ENCODE measurements at regions not wholly inside any gene's neighbourhood (a gene's known extent, or its start where the extent isn't known, plus 50 kb on each side); places are given as distances from the start of the nearest gene placed in this dataset.

DNA sequence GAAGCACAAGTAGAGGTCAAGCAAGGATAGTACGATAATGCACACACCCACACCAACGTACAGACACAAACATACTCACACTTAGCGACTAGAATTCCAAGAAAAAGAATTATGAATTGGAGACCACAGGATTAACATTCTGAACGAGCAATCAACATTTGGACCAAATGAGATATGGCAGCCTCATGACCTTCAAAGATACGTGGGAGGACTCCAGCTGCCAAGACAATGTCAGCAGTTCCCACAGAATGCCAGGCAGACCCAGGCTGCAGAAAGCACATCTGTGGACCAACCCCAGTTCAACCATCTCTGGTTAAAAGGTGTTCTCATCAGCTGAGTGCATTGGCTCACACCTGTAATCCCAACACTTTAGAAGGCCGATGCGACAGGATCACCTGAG is 187.6 kb upstream of the GRAMD2B start:
- RAD21 ChIA-PET (ENCODE audit: unreplicated experiment): no interaction called here
- no peak overlapping the region for H3K4me2 ChIP-seq (ENCODE audit: control insufficient read depth, insufficient read depth)
- ATAC-seq (no peak), FAIRE-seq (no peak), DNase-seq (ENCODE audit: low read depth, low spot score) (no peak)
- no peaks in the 10 kb centered on the region for H3K36me3 ChIP-seq (ENCODE audit: control insufficient read depth in 2 of 2, insufficient read depth in 2 of 2, low read length in 1 of 2)
- no peaks in the 10 kb centered on the region for H4K20me1 ChIP-seq (ENCODE audit: control insufficient read depth, insufficient read depth)
- no peak overlapping the region for H3K9ac ChIP-seq (ENCODE audit: control insufficient read depth, insufficient read depth, low read length)
- CTCF ChIA-PET: no interaction called here
- TF ChIP-seq, protein P1, sequence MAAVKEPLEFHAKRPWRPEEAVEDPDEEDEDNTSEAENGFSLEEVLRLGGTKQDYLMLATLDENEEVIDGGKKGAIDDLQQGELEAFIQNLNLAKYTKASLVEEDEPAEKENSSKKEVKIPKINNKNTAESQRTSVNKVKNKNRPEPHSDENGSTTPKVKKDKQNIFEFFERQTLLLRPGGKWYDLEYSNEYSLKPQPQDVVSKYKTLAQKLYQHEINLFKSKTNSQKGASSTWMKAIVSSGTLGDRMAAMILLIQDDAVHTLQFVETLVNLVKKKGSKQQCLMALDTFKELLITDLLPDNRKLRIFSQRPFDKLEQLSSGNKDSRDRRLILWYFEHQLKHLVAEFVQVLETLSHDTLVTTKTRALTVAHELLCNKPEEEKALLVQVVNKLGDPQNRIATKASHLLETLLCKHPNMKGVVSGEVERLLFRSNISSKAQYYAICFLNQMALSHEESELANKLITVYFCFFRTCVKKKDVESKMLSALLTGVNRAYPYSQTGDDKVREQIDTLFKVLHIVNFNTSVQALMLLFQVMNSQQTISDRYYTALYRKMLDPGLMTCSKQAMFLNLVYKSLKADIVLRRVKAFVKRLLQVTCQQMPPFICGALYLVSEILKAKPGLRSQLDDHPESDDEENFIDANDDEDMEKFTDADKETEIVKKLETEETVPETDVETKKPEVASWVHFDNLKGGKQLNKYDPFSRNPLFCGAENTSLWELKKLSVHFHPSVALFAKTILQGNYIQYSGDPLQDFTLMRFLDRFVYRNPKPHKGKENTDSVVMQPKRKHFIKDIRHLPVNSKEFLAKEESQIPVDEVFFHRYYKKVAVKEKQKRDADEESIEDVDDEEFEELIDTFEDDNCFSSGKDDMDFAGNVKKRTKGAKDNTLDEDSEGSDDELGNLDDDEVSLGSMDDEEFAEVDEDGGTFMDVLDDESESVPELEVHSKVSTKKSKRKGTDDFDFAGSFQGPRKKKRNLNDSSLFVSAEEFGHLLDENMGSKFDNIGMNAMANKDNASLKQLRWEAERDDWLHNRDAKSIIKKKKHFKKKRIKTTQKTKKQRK (IDR thresholded peaks at IDR 0.05; ENCODE audit: low read depth, low read length): no peak
- TF ChIP-seq YBX1 (IDR thresholded peaks at IDR 0.05) (no peak), SMARCA5 (IDR thresholded peaks at IDR 0.05) (no peak), SP1 (IDR thresholded peaks at IDR 0.05; ENCODE audit: low read depth, low read length) (no peak), HCFC1 (IDR thresholded peaks at IDR 0.05; ENCODE audit: low read length) (no peak), TBL1XR1 (IDR thresholded peaks at IDR 0.05; ENCODE audit: low read depth, low read length) (no peak), POU2F2 (IDR thresholded peaks at IDR 0.05; ENCODE audit: borderline replicate concordance, low read depth, low read length) (no peak)
- TF ChIP-seq, protein P2, sequence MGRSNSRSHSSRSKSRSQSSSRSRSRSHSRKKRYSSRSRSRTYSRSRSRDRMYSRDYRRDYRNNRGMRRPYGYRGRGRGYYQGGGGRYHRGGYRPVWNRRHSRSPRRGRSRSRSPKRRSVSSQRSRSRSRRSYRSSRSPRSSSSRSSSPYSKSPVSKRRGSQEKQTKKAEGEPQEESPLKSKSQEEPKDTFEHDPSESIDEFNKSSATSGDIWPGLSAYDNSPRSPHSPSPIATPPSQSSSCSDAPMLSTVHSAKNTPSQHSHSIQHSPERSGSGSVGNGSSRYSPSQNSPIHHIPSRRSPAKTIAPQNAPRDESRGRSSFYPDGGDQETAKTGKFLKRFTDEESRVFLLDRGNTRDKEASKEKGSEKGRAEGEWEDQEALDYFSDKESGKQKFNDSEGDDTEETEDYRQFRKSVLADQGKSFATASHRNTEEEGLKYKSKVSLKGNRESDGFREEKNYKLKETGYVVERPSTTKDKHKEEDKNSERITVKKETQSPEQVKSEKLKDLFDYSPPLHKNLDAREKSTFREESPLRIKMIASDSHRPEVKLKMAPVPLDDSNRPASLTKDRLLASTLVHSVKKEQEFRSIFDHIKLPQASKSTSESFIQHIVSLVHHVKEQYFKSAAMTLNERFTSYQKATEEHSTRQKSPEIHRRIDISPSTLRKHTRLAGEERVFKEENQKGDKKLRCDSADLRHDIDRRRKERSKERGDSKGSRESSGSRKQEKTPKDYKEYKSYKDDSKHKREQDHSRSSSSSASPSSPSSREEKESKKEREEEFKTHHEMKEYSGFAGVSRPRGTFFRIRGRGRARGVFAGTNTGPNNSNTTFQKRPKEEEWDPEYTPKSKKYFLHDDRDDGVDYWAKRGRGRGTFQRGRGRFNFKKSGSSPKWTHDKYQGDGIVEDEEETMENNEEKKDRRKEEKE (IDR thresholded peaks at IDR 0.05): no peak
- H3K27ac ChIP-seq (ENCODE audit: control insufficient read depth, insufficient read depth): no peak overlapping the region
- SMC1A ChIA-PET (ENCODE audit: uncharacterized antibody, unreplicated experiment): interaction anchor here (0.7 kb wide), 1 partner anchor 44 kb away, joined by 3 read pairs; no protein-coding TSS in a partner anchor
- no peaks in the 10 kb centered on the region for H3K4me1 ChIP-seq (ENCODE audit: control insufficient read depth, insufficient read depth, low read length)
- 33% methylated on average over 7 of the region's 7 CpGs for WGBS (ENCODE audit: insufficient coverage, insufficient replicate concordance, low lambda C conversion rate, missing lambda C conversion rate)
- BruUV-seq (replicated peaks): no TSS peak
- H2AFZ ChIP-seq (ENCODE audit: control insufficient read depth, low read depth, low read length): no peak overlapping the region
- H3K9me3 ChIP-seq (replicated peaks; ENCODE audit: control insufficient read depth, insufficient read depth, low read length): no peaks in the 10 kb centered on the region
- in situ Hi-C loops (cut with MboI) (no loop called here), intact Hi-C loops (cut with micrococcal nuclease; ENCODE audit: unreplicated experiment) (no loop called here)
- no peaks in the 10 kb centered on the region for H3K27me3 ChIP-seq (replicated peaks in 1 of 2; ENCODE audit: control insufficient read depth in 2 of 2, insufficient read depth in 2 of 2, low read length in 1 of 2)
- H3K79me2 ChIP-seq (ENCODE audit: control insufficient read depth, insufficient read depth, low read length): no peaks in the 10 kb centered on the region
- POLR2A ChIA-PET: no interaction called here
- no peak overlapping the region for H3K4me3 ChIP-seq

Measured in GM12878 (cell line).